Kidney tubule cell (primary cell): ENCODE measurements at regions not wholly inside any gene's neighbourhood (a gene's known extent, or its start where the extent isn't known, plus 50 kb on each side); places are given as distances from the start of the nearest gene placed in this dataset.
A peak's percentile ranks its signal among the peaks of the same experiment; 100 is the strongest.
"Not testable (repeated sequence)": the region's sequence is repeated elsewhere in the genome, so short reads cannot be mapped to it uniquely, and the experiment has no call there.

Source experiments
- DNase-seq: peaks from one replicate; pipeline ENCODE4 v3.0.0-alpha.2; 2018; ENCODE audit warnings: low spot score

DNA sequence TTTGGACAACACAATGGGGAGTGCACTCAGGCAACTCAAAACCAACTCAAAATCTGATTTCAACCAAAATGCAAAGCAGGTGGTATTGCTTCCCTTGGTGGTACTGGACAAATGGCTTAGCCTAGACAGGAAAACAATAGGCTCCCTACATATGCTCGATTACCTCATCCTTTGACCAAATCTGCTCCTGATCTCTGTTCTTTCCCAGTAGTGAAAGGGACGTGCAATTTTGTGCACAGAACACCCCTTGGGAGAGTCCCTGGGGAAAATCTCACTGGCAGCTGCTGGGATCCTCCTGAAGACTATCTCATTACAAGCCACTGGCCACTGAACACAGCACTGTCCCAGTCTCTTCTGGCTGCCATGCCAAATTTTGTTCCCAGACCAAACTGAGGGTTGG is 149.2 kb upstream of the VSTM2A start:
- no peak for DNase-seq

GRCh38 chr7:54394834-54395233 is 147.3 kb upstream of the VSTM2A start:
- DNase-seq, result no peak

DNA sequence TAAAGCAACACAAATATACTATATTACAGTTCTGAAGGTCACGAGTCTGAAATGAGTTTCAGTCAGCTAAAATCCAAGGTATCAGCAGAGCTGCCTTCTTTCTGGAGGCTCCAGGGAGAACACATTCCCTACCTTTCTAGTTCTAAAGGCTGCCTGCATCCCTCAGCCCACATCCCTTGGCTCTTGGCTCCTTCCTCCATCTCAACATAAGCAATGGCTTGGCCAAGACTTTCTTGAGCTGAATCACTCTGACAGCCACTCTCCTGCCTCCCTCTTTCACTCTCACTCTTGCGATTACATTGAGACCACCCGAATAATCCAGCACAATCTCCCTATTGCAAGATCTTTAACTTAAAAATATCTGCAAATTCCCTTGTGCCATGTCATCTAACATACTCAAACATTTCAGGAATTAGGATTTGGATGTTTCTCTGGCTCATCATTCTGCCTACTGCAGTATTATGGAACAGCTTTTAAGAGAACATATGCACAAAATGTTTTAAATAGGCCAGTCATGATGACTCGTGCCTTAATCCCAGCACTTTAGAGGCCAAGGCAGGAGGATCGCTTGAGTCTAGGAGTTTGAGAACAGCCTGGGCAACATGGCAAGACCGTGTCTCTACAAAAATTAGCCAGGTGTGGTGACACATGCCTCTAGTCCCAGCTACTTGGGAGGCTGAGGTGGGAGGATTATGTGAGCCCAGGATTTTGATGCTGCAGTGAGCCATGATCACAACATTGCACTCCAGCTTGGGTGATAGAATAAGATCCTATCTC is 144.2 kb upstream of the VSTM2A start:
- no peak for DNase-seq

GRCh38 chr7:54398863-54399262 is 143.3 kb upstream of the VSTM2A start:
- DNase-seq, result no peak

DNA sequence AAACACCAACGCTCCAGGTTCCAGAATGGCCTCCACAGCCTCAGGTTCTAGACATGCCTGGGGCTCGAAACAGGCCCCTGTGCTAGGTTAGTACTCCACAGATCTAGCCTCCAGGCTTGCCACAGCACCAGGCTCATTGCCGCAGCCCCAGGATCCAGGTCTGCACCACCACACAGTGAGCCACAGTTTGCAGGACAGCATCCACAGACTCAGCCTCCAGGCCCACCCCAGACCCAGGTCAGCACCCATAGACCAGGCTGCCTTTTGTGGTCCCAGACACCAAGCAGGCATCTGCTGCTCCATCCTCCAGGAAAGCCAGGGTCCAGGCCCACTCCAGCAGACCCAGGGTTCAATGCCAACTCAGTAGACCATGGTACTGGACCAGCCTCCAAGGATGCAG is 132.3 kb upstream of the VSTM2A start:
- DNase-seq, result no peak

DNA sequence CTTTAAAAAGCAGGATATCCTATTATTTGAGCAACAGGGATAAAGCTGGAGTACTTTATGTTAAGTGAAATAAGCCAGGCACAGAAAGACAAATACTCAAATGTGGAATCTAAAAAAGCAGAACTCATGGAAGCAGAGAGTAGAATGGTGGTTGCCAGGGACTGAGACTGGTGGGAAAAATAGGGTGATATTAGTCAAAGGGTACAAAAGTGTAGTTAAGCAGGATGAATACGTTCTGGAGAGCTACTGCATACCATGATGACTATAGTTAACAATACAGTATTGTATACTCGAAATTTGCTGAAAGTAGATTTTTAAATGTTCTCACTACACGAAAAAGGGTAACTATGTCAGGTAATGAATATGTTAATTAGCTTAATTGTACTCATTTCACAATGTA is 125.5 kb upstream of the VSTM2A start:
- DNase-seq, result no peak

- no peak for DNase-seq
These were observed 123.0 kb upstream of the VSTM2A start for GRCh38 chr7:54419209-54419608.

DNA sequence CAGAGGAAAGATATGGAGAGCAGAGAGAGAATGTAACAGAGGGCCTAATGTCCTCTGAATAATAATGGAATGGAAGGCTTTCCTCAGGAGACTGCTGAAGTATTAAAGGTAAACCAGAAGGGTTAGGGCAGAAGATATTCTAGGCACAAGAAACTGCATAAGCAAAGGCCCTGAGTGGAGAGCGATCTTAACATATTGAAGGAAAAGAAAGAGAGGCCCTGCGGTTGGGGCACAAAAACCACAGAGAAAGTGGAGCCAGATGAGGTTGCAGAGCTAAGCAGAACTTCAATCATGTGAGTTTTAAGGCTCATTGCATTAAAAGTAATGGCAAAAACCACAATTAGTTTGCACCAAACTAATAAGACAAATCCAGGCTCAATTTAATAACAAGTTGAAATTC is 115.8 kb upstream of the VSTM2A start:
- no peak for DNase-seq

DNA sequence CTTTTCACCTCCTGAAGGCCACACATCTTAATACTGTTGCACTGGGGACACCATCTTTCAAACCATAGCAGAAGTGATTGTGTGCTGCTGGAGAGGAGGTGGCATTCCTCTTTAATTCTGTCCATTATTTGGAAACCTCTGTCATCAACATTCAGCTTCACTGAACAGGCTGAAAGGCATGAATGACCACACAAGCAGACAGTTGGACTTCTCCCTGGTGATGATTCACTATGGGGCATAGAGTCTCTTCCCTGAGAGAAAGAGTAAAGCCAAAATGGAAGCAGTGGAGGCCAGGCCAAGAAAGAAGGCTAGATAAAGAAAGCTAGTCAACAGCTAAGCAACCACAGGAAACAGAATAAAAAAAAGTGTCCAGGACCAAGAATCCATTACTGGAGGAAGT is 113.1 kb upstream of the VSTM2A start:
- DNase-seq, result peak; percentile 56

GRCh38 chr7:54439391-54439790 is 102.8 kb upstream of the VSTM2A start:
- DNase-seq, result no peak

DNA sequence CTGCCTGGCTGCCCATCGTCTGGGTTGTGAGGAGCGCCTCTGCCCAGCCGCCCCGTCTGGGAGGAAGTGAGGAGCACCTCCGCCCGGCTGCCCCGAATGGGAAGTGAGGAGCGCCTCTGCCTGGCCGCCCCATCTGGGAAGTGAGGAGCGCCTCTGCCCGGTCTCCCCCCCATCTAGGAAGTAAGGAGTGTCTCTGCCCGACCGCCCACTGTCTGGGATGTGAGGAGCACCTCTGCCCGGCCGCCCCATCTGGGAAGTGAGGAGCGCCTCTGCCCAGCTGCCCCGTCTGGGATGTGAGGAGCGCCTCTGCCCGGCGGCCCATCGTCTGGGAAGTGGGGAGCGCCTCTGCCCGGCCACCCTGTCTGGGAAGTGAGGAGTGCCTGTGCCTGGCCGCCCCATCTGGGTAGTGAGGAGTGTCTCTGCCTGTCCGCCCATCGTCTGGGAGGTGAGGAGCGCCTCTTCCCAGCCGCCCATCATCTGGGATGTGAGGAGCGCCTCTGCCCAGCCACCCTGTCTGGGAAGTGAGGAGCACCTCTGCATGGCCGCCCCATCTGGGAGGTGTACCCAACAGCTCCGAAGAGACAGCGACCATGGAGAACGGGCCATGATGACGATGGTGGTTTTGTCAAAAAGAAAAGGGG is 98.0 kb upstream of the VSTM2A start:
- DNase-seq, result not testable (repeated sequence)

- DNase-seq, result not testable (repeated sequence)
These were observed 89.0 kb upstream of the VSTM2A start for GRCh38 chr7:54453168-54453567.

GRCh38 chr7:54454700-54455099 is 87.5 kb upstream of the VSTM2A start:
- DNase-seq, result not testable (repeated sequence)

- DNase-seq, result no peak
These were observed 77.1 kb upstream of the VSTM2A start for GRCh38 chr7:54465095-54465494.

DNA sequence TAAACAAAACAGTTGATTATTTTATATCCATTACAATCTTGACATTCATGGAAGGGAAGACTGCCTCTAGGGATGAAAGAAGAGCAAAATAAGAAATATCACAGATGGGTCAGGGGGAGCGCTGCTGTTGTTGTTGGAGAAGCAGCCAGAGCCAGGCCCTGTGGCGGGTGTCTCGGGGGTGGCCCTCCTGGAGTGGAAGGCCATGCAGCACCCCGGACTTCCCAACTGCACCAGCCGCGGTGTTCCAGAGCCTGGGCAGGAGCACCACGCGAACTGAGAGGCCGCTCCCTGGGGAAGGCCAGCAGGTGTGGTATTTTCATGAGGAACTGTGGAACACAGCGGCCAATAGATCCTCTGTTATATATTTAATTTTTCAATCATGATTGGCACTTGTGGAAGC is 72.4 kb upstream of the VSTM2A start:
- DNase-seq, result no peak

DNA sequence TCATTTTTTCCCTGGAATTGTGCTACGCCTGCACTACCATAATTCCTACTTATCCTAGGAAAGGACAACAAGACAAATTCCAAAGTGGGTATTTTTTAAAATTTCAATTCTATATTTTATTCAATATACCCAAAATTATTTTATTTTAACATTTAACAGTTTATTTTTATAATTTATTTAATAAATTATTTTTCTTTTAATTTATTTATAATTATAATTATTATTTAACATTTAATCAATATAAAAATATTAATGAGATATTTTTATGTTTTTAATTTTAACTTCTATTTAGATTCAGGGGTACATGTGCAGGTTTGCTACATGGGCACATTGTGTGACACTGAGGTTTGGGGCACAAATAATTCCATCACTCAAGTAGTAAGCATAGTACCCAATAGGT is 65.6 kb upstream of the VSTM2A start:
- no peak for DNase-seq

- DNase-seq, result no peak
These were observed 65.1 kb upstream of the VSTM2A start for GRCh38 chr7:54477083-54477482.

DNA sequence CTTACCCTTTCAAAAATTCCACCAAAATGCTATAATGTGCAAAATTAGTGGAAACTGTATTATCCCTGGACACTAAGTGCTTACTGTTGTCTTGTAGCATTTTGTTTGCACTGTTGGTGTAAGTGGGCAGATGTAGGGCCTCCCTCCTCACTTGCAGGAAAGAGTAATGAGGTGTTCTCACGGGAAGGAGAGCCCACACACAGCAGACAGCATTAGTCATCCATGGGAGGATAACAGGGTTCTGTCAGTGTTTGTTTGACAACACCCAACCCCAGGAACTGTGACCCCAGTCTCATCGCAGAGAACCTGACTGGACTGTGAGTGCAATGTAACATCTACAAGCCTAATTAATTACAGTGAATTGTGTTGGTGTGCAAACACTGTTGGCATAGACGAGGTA is 58.7 kb upstream of the VSTM2A start:
- no peak for DNase-seq

GRCh38 chr7:54485044-54485443 is 57.1 kb upstream of the VSTM2A start:
- DNase-seq, result no peak
